ENCODE measurements at regions not wholly inside any gene's neighbourhood (a gene's known extent, or its start where the extent isn't known, plus 50 kb on each side); places are given as distances from the start of the nearest gene placed in this dataset.
"Not testable (repeated sequence)": the region's sequence is repeated elsewhere in the genome, so short reads cannot be mapped to it uniquely, and the experiment has no call there.

GRCh38 chrX:2561456-2561855 lies 60.7 kb upstream of the DHRSX start:
- no peak for DNase-seq

- no peak for DNase-seq
These were observed 58.3 kb upstream of the DHRSX start for GRCh38 chrX:2559124-2559523.

DNA sequence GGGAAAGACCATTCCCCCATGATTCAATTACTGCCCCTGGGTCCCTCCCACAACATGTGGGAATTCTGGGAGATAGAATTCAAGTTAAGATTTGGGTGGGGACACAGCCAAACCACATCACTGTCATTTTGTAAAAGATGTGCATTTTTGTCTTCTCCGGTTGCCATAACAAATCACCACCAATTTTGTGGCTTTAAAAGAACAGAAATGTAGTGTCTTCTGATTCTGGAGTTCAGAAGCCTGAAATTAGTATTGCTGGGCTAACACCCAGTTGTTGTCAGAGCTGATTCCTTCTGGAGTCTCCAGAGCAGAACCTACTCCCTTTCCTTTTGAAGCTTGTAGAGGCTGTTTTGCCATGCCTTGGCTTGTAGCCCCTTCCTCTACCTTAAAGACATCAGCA lies 54.1 kb upstream of the DHRSX start:
- no peak for DNase-seq

- not testable (repeated sequence) for DNase-seq
These were observed 53.3 kb upstream of the DHRSX start for GRCh38 chrX:2554066-2554465.

DNA sequence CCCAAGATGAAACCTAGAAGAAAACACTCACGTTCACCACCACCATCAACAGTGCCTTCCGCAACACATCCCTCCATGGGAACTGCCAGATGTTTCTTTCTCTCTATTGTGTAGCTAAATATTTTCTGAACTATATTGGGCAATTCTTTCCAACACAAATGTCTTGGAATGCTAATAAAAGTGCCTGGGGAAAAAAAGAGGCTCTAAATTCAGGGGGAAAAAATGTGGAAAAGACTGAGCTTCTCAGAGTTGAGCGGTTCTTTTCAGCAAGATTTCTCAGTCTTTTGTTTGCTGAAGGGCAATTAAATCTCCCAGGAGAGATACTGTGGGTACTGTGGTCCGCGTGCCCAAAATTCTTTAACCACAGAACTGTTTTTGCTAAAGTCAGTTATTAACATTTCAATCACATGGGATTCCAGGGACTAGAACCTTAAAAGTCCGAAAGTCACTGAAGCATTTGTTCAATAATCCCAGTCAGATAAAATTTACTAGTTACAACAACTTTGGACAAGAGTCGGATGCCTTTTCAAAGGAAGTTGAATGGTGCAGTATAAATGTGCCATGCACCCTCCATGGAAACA lies 51.9 kb upstream of the DHRSX start:
- no peak for DNase-seq

- no peak for DNase-seq
These were observed 49.7 kb upstream of the DHRSX start for GRCh38 chrX:2550328-2551020.
